IMR-90 (cell line): ENCODE measurements at regions not wholly inside any gene's neighbourhood (a gene's known extent, or its start where the extent isn't known, plus 50 kb on each side); places are given as distances from the start of the nearest gene placed in this dataset.

Experiments used
- ATAC-seq: fragments of 200-7000 bp; cut with Tn5 transposase; 2 replicates; pipeline ENCODE4 v1.9.1; 2020; ENCODE audit warnings: low read depth, mild to moderate bottlenecking, moderate library complexity
- BruUV-seq: library from RNA; stranded (reverse); fragments of 400-500 nt; replicated peaks from 2 replicates; lab custom pipeline; 2021; lab: Mats Ljungman, UMichigan
- CTCF ChIA-PET: fragments of 300-600 bp; formaldehyde crosslinking; extraction: SDS; loops from one replicate; lab custom pipeline; 2021; ENCODE audit warnings: antibody characterized with exemption; lab: Yijun Ruan, JAX
- POLR2A ChIA-PET: fragments of 300-600 bp; sonication (Branson Sonifier 250); formaldehyde crosslinking; loops from one replicate; lab custom pipeline; 2022; ENCODE audit warnings: antibody characterized with exemption; ENCODE audit not compliant: unreplicated experiment; lab: Charles Lee
- DNase-seq: peaks from one replicate; pipeline ENCODE4 v3.0.0; 2013
- H2AFZ ChIP-seq: replicated peaks from 2 replicates; pipeline ENCODE3; 2013; ENCODE audit warnings: low read length, mild to moderate bottlenecking; ENCODE audit not compliant: poor library complexity
- H2AK5ac ChIP-seq: 2 replicates; pipeline ENCODE4 v1.6.1; 2013; ENCODE audit warnings: low read depth, low read length, inconsistent platforms
- H2AK9ac ChIP-seq: replicated peaks from 2 replicates; pipeline ENCODE3; 2013; ENCODE audit warnings: mild to moderate bottlenecking, low read depth, low read length, moderate library complexity; ENCODE audit not compliant: poor library complexity
- H2BK120ac ChIP-seq: 2 replicates; pipeline ENCODE4 v1.6.1; 2013; ENCODE audit warnings: low read depth, low read length, inconsistent platforms
- H2BK15ac ChIP-seq: 3 replicates; pipeline ENCODE4 v1.6.1; 2013; ENCODE audit warnings: low read depth, low read length, inconsistent platforms
- H2BK20ac ChIP-seq: 2 replicates; pipeline ENCODE4 v1.6.1; 2013; ENCODE audit warnings: low read depth, mild to moderate bottlenecking, inconsistent platforms, low read length, moderate library complexity
- H2BK5ac ChIP-seq: 2 replicates; pipeline ENCODE4 v1.6.1; 2013; ENCODE audit warnings: mild to moderate bottlenecking, low read depth, low read length, inconsistent platforms; ENCODE audit not compliant: poor library complexity, severe bottlenecking
- H3K14ac ChIP-seq: replicated peaks from 2 replicates; pipeline ENCODE4 v1.6.1; 2013; ENCODE audit warnings: low read depth, low read length, inconsistent platforms
- H3K18ac ChIP-seq: 2 replicates; pipeline ENCODE4 v1.6.1; 2013; ENCODE audit warnings: low read depth, low read length, control low read depth
- H3K23ac ChIP-seq: 2 replicates; pipeline ENCODE4 v1.6.1; 2013; ENCODE audit warnings: low read depth, low read length, inconsistent platforms
- H3K27ac ChIP-seq: 2 replicates; pipeline ENCODE4 v1.5.1; 2013; ENCODE audit warnings: mild to moderate bottlenecking, control low read depth, low read length; ENCODE audit not compliant: insufficient read depth
- H3K27me3 ChIP-seq: 2 replicates; pipeline ENCODE4 v1.6.1; 2013; ENCODE audit warnings: low read length; ENCODE audit not compliant: control insufficient read depth, insufficient read depth
- H3K36me3 ChIP-seq: 2 replicates; pipeline ENCODE4 v1.6.1; 2013; ENCODE audit warnings: low read length, mixed read lengths; ENCODE audit not compliant: control insufficient read depth, insufficient read depth
- H3K4ac ChIP-seq: 2 replicates; pipeline ENCODE4 v1.6.1; 2013; ENCODE audit warnings: low read depth, low read length, inconsistent platforms
- H3K4me1 ChIP-seq: 2 replicates; pipeline ENCODE4 v1.6.1; 2013; ENCODE audit warnings: low read length, mixed read lengths; ENCODE audit not compliant: control insufficient read depth, insufficient read depth
- H3K4me2 ChIP-seq: 2 replicates; pipeline ENCODE4 v1.6.1; 2013; ENCODE audit warnings: low read depth, mild to moderate bottlenecking, control low read depth, low read length, moderate library complexity
- H3K4me3 ChIP-seq: 2 replicates; pipeline ENCODE4 v1.5.1; 2013; ENCODE audit warnings: low read depth, mild to moderate bottlenecking, control low read depth, low read length, moderate library complexity; ENCODE audit not compliant: insufficient read depth
- H3K56ac ChIP-seq: 2 replicates; pipeline ENCODE4 v1.6.1; 2013; ENCODE audit warnings: low read length, inconsistent platforms; ENCODE audit not compliant: insufficient read depth; ENCODE audit errors: extremely low read depth
- H3K79me1 ChIP-seq, 2 experiments: 2 replicates each; pipeline ENCODE4 v1.6.1; 2013; ENCODE audit warnings: low read length in 2 of 2, inconsistent platforms in 1 of 2, low read depth in 1 of 2
- H3K9ac ChIP-seq: 2 replicates; pipeline ENCODE4 v1.6.1; 2013; ENCODE audit warnings: low read depth, low read length, control low read depth
- H3K9me1 ChIP-seq: 2 replicates; pipeline ENCODE4 v1.6.1; 2013; ENCODE audit warnings: low read length, inconsistent platforms; ENCODE audit not compliant: insufficient read depth
- H3K9me3 ChIP-seq: 2 replicates; pipeline ENCODE4 v1.6.1; 2013; ENCODE audit warnings: low read length; ENCODE audit not compliant: control insufficient read depth, insufficient read depth
- H4K20me1 ChIP-seq: 2 replicates; pipeline ENCODE4 v1.6.1; 2013; ENCODE audit warnings: low read length, inconsistent platforms; ENCODE audit not compliant: insufficient read depth
- H4K5ac ChIP-seq: 2 replicates; pipeline ENCODE4 v1.6.1; 2013; ENCODE audit warnings: mild to moderate bottlenecking, low read depth, low read length, control low read depth
- H4K8ac ChIP-seq, 2 experiments: 2 replicates each; pipeline ENCODE4 v1.6.1; 2013; ENCODE audit warnings: low read depth in 2 of 2, low read length in 2 of 2, control low read depth in 1 of 2, inconsistent platforms in 1 of 2
- H4K91ac ChIP-seq: 2 replicates; pipeline ENCODE4 v1.6.1; 2013; ENCODE audit warnings: low read depth, low read length, inconsistent platforms; ENCODE audit not compliant: insufficient read depth
- BHLHE40 ChIP-seq: fragments of 150-350 bp; IDR thresholded peaks from 2 replicates; pipeline ENCODE4 v1.6.1; 2016; ENCODE audit warnings: mild to moderate bottlenecking, low read depth, low read length
- CEBPB ChIP-seq: IDR thresholded peaks from 2 replicates; pipeline ENCODE4 v1.6.1; 2012; ENCODE audit warnings: low read depth, low read length, improper control_type of control experiment
- CHD1 ChIP-seq: IDR thresholded peaks from 2 replicates; pipeline ENCODE4 v1.6.1; 2012; ENCODE audit warnings: low read depth, low read length, improper control_type of control experiment
- FOS ChIP-seq: fragments of 150-350 bp; IDR thresholded peaks from 2 replicates; pipeline ENCODE4 v1.6.1; 2016; ENCODE audit warnings: low read depth, low read length
- MAFK ChIP-seq: IDR thresholded peaks from 2 replicates; pipeline ENCODE4 v1.6.1; 2012; ENCODE audit warnings: low read depth, low read length, improper control_type of control experiment
- MAZ ChIP-seq: IDR thresholded peaks from 2 replicates; pipeline ENCODE4 v1.6.1; 2012; ENCODE audit warnings: low read depth, mild to moderate bottlenecking, low read length, improper control_type of control experiment, moderate library complexity, borderline replicate concordance
- MXI1 ChIP-seq: IDR thresholded peaks from 2 replicates; pipeline ENCODE4 v1.6.1; 2012; ENCODE audit warnings: low read depth, mild to moderate bottlenecking, low read length, moderate library complexity, borderline replicate concordance
- NFE2L2 ChIP-seq: fragments of 150-350 bp; IDR thresholded peaks from 2 replicates; pipeline ENCODE4 v1.6.1; 2016; ENCODE audit warnings: low read depth, mild to moderate bottlenecking, low read length
- POLR2A ChIP-seq: IDR thresholded peaks from 2 replicates; pipeline ENCODE4 v1.6.1; 2012; ENCODE audit warnings: mild to moderate bottlenecking, low read depth, low read length
- RAD21 ChIP-seq: IDR thresholded peaks from 2 replicates; pipeline ENCODE4 v1.6.1; 2012; ENCODE audit warnings: low read length, improper control_type of control experiment
- RCOR1 ChIP-seq: IDR thresholded peaks from 2 replicates; pipeline ENCODE4 v1.6.1; 2012; ENCODE audit warnings: mild to moderate bottlenecking, low read length, improper control_type of control experiment; ENCODE audit not compliant: insufficient replicate concordance
- RFX5 ChIP-seq: IDR thresholded peaks from 2 replicates; pipeline ENCODE4 v1.8.0; 2012; ENCODE audit warnings: low read depth, mild to moderate bottlenecking, low read length, moderate library complexity
- SMC3 ChIP-seq: fragments of 150-350 bp; IDR thresholded peaks from 2 replicates; pipeline ENCODE4 v1.6.1; 2016; ENCODE audit warnings: low read depth, mild to moderate bottlenecking, antibody characterized with exemption, low read length, moderate library complexity
- WGBS, 2 experiments: methylation state at CpG; one replicate each; pipeline versions ENCODE4 v1.1.5 to v1.1.7; 2013; ENCODE audit warnings: missing lambda C conversion rate in 2 of 2; ENCODE audit not compliant: insufficient read length in 1 of 2; ENCODE audit errors: extremely low coverage in 2 of 2; 5-methylcytosine and 5-hydroxymethylcytosine counted together
- dilution Hi-C: fragments of 300-500 bp; cut with HindIII; formaldehyde crosslinking; loops from one replicate; pipeline ENCODE4 v1.14.3; 2018; ENCODE audit warnings: low sequenced_read_pairs; ENCODE audit not compliant: unreplicated experiment
- in situ Hi-C: fragments of 300-500 bp; cut with MboI; formaldehyde crosslinking; loops from 3 replicates; pipeline ENCODE4 v1.14.3; 2019; ENCODE audit warnings: low sequenced_read_pairs, inconsistent platforms, mixed read lengths
- intact Hi-C: fragments of 100-400 bp; cut with micrococcal nuclease; formaldehyde crosslinking; loops from 2 replicates; pipeline ENCODE4 v1.10.0; 2022
- TF ChIP-seq, protein P1 (sequence below): fragments of 150-350 bp; IDR thresholded peaks from 2 replicates; pipeline ENCODE4 v1.6.1; 2017; ENCODE audit warnings: mild to moderate bottlenecking, antibody characterized with exemption, low read length, low read depth
- TF ChIP-seq, protein P2 (sequence below): fragments of 150-350 bp; IDR thresholded peaks from 2 replicates; pipeline ENCODE4 v1.6.1; 2016; ENCODE audit warnings: low read depth, mild to moderate bottlenecking, low read length, moderate library complexity, borderline replicate concordance
- TF ChIP-seq, protein P3 (sequence below): conservative IDR thresholded peaks from 2 replicates; pipeline ENCODE4 v1.5.1; 2012; ENCODE audit warnings: mild to moderate bottlenecking, low read depth, low read length, improper control_type of control experiment

DNA sequence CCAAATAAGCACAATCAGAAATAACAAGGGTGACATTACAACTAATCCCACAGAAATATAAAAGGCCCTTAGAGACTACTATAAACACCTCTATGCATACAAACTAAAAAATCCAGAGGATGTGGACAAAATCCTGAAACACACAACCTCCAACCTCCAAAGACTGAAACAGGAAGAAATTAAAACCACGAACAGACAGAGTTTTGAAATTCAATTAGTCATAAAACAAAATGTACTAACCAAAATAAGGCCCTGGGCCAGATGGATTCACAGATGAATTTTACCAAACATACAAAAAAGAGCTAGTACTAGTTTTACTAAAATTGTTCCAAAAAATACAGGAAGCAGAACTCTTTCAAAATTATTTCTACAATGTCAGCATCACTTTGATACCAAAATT, 1043.6 kb downstream of the DIPK2A start:
- no peaks in the 10 kb centered on the region for H3K36me3 ChIP-seq
- DNase-seq = peak; percentile 41
- POLR2A ChIA-PET = no interaction called here
- H4K5ac ChIP-seq = no peak overlapping the region
- no peak overlapping the region for H3K14ac ChIP-seq
- CTCF ChIA-PET = no interaction called here
- H3K9ac ChIP-seq = no peak overlapping the region
- H2BK15ac ChIP-seq = no peak overlapping the region
- no peak overlapping the region for H3K18ac ChIP-seq
- H3K4me2 ChIP-seq = no peak overlapping the region
- H3K4ac ChIP-seq = no peak overlapping the region
- no peaks in the 10 kb centered on the region for H3K27me3 ChIP-seq
- no peak overlapping the region for H2BK20ac ChIP-seq
- no CpG with 5 or more reads among the region's 1 CpG for WGBS, 2 experiments
- in situ Hi-C loops (no loop called here), dilution Hi-C loops (no loop called here), intact Hi-C loops (no loop called here)
- no peak overlapping the region for H4K91ac ChIP-seq
- no peak overlapping the region for H4K8ac ChIP-seq
- no peak overlapping the region for H2BK120ac ChIP-seq
- H3K56ac ChIP-seq = no peak overlapping the region
- H3K9me1 ChIP-seq = no peaks in the 10 kb centered on the region
- no peak overlapping the region for H2AK9ac ChIP-seq
- no peak overlapping the region for H2BK5ac ChIP-seq
- no peak overlapping the region for H2AK5ac ChIP-seq
- no peaks in the 10 kb centered on the region for H3K79me1 ChIP-seq
- no peaks in the 10 kb centered on the region for H3K4me1 ChIP-seq
- no peak overlapping the region for H3K4me3 ChIP-seq
- no peak for TF ChIP-seq CHD1
- no peak for TF ChIP-seq FOS
- TF ChIP-seq MAFK = no peak
- TF ChIP-seq POLR2A = no peak
- TF ChIP-seq BHLHE40 = no peak
- no peak for TF ChIP-seq MAZ
- no peak for TF ChIP-seq MXI1
- no peak for TF ChIP-seq SMC3
- TF ChIP-seq RAD21 = no peak
- TF ChIP-seq NFE2L2 = no peak
- TF ChIP-seq, protein P1, sequence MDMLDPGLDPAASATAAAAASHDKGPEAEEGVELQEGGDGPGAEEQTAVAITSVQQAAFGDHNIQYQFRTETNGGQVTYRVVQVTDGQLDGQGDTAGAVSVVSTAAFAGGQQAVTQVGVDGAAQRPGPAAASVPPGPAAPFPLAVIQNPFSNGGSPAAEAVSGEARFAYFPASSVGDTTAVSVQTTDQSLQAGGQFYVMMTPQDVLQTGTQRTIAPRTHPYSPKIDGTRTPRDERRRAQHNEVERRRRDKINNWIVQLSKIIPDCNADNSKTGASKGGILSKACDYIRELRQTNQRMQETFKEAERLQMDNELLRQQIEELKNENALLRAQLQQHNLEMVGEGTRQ = no peak
- TF ChIP-seq, protein P2, sequence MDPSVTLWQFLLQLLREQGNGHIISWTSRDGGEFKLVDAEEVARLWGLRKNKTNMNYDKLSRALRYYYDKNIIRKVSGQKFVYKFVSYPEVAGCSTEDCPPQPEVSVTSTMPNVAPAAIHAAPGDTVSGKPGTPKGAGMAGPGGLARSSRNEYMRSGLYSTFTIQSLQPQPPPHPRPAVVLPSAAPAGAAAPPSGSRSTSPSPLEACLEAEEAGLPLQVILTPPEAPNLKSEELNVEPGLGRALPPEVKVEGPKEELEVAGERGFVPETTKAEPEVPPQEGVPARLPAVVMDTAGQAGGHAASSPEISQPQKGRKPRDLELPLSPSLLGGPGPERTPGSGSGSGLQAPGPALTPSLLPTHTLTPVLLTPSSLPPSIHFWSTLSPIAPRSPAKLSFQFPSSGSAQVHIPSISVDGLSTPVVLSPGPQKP = no peak
- no peak for TF ChIP-seq RCOR1
- no peak for TF ChIP-seq RFX5
- TF ChIP-seq CEBPB = no peak
- TF ChIP-seq, protein P3, sequence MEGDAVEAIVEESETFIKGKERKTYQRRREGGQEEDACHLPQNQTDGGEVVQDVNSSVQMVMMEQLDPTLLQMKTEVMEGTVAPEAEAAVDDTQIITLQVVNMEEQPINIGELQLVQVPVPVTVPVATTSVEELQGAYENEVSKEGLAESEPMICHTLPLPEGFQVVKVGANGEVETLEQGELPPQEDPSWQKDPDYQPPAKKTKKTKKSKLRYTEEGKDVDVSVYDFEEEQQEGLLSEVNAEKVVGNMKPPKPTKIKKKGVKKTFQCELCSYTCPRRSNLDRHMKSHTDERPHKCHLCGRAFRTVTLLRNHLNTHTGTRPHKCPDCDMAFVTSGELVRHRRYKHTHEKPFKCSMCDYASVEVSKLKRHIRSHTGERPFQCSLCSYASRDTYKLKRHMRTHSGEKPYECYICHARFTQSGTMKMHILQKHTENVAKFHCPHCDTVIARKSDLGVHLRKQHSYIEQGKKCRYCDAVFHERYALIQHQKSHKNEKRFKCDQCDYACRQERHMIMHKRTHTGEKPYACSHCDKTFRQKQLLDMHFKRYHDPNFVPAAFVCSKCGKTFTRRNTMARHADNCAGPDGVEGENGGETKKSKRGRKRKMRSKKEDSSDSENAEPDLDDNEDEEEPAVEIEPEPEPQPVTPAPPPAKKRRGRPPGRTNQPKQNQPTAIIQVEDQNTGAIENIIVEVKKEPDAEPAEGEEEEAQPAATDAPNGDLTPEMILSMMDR = no peak
- no peaks in the 10 kb centered on the region for H3K9me3 ChIP-seq
- ATAC-seq = peak; percentile 35; the same call in 1 of the 2 replicates
- H3K23ac ChIP-seq = no peak overlapping the region
- H2AFZ ChIP-seq = no peak overlapping the region
- H4K20me1 ChIP-seq = no peaks in the 10 kb centered on the region
- H3K27ac ChIP-seq = no peak overlapping the region
- no TSS peak for BruUV-seq
